Right atrium auricular region (tissue), 2 donors: ENCODE measurements at regions not wholly inside any gene's neighbourhood (a gene's known extent, or its start where the extent isn't known, plus 50 kb on each side); places are given as distances from the start of the nearest gene placed in this dataset.

Experiments used
- DNase-seq: peaks from one replicate; pipeline ENCODE4 v3.0.0-alpha.2; 2019; ENCODE audit warnings: low spot score
- H3K27ac ChIP-seq, 2 donors: fragments of 200-600 bp; sonication (generic); 1 replicate in 1 of 2; 2 replicates in 1 of 2; pipeline ENCODE4 v1.5.1; 2016 to 2019
- H3K27me3 ChIP-seq, 2 donors: fragments of 200-600 bp; sonication (generic); one replicate each; pipeline versions ENCODE4 v1.5.1 to v1.6.0; 2017 to 2019
- H3K36me3 ChIP-seq: fragments of 200-600 bp; sonication (generic); one replicate; pipeline ENCODE4 v1.5.1; 2016
- H3K4me1 ChIP-seq, 2 donors: fragments of 200-600 bp; sonication (generic); one replicate each; pipeline versions ENCODE4 v1.5.1 to v1.6.0; 2017 to 2019
- H3K4me3 ChIP-seq, 2 donors: fragments of 200-600 bp; sonication (generic); 1 replicate in 1 of 2; 2 replicates in 1 of 2; pipeline ENCODE4 v1.5.1; 2017 to 2019; ENCODE audit warnings: mild to moderate bottlenecking in 1 of 2, moderate library complexity in 1 of 2
- H3K9me3 ChIP-seq, 2 donors: fragments of 200-600 bp; sonication (generic); one replicate each; pipeline ENCODE4 v1.5.1; 2019
- TF ChIP-seq, protein P1 (sequence below), 2 donors: fragments of 200-600 bp; sonication (generic); IDR thresholded peaks; one replicate each; pipeline ENCODE4 v1.5.1; 2019; ENCODE audit warnings: antibody characterized with exemption in 2 of 2

DNA sequence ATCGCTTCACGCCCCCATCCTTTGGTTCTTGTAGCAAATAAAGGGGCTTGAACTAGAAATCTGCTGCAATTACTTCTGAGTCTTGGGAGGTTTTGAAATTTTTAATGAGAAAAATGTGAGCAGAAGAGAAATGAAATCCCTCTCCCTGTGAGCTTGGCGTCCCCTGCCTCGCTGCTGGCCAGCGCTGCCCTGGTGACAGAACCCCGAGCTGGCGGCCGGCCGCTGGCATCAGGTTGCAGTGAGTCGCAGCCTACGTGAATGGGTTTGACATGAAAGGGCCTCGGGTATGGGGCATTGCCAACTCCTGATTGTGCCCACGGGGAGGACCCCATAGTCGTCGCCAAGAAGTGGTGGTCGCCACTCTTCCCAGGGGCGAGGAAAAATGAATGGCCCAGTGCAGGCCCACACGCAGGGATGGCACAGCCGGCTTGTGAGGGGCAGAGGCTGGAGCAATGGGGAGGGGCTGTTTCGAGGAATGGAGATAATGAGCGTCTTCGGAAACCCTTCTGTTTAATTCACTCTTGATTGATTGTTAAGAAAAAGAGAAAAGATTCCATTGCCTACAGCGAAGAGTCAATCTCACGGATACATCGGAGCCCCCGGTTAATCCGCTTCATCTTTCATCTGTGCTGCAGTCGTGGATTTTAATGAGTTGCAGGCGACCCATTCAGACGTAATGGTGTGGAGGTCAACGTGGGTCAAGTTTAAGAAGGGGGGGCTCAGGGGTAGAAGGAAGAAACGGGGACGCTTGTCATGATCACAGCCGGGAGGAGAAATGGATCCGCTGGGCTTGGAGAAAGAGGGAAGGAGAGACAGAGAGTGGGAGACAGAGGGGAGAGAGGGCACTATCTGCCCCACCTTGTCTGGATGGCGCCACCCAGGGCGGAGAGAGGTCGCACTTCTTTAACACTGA lies 380.1 kb downstream of the THBS2 start:
- Histone ChIP-seq H3K27me3 (no peaks in the 10 kb centered on the region), H3K9me3 (no peaks in the 10 kb centered on the region), H3K27ac (no peak overlapping the region), H3K4me3 (no peak overlapping the region), H3K4me1 (no peaks in the 10 kb centered on the region), H3K36me3 (no peaks in the 10 kb centered on the region)
- DNase-seq, result no peak
- TF ChIP-seq, protein P1, sequence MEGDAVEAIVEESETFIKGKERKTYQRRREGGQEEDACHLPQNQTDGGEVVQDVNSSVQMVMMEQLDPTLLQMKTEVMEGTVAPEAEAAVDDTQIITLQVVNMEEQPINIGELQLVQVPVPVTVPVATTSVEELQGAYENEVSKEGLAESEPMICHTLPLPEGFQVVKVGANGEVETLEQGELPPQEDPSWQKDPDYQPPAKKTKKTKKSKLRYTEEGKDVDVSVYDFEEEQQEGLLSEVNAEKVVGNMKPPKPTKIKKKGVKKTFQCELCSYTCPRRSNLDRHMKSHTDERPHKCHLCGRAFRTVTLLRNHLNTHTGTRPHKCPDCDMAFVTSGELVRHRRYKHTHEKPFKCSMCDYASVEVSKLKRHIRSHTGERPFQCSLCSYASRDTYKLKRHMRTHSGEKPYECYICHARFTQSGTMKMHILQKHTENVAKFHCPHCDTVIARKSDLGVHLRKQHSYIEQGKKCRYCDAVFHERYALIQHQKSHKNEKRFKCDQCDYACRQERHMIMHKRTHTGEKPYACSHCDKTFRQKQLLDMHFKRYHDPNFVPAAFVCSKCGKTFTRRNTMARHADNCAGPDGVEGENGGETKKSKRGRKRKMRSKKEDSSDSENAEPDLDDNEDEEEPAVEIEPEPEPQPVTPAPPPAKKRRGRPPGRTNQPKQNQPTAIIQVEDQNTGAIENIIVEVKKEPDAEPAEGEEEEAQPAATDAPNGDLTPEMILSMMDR (IDR thresholded peaks at IDR 0.05), result no peak

DNA sequence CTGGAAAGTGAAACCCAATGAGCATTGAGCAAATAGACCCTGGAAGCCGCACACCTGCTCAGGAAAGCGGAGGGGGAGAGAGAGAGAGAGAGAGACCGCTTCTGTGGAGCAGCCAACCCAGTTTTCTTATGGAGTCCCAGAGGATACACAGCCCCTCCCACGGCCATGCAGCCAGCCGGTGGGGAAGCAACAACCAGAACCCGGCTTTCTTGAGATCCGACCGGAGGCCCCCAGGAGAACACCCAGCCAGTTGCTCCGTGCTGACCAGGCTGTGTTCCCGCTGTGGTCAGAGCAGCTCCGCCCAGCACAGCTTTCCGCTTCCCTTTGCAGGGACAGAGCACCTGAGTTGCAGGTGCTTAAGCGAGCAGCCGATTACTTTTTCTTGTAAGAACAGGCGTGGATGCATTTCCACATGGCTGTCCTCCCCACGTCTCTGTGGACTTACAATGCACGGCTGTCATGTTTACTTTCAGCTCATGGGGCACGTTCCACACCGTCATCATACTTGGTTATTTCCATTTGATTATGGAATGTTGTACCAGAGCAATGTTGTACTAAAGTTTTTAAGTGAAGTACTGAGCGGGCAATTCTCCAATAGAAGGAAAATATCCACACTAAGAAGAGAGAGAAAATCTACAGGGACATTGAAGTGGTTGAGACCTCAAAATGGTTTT lies 381.9 kb downstream of the THBS2 start:
- no peak overlapping the region for H3K4me3 ChIP-seq
- H3K27me3 ChIP-seq, result no peaks in the 10 kb centered on the region
- TF ChIP-seq, protein P1 (IDR thresholded peaks at IDR 0.05), result no peak
- H3K4me1 ChIP-seq, result no peaks in the 10 kb centered on the region
- no peak for DNase-seq
- H3K36me3 ChIP-seq, result no peaks in the 10 kb centered on the region
- no peak overlapping the region for H3K27ac ChIP-seq
- no peaks in the 10 kb centered on the region for H3K9me3 ChIP-seq

DNA sequence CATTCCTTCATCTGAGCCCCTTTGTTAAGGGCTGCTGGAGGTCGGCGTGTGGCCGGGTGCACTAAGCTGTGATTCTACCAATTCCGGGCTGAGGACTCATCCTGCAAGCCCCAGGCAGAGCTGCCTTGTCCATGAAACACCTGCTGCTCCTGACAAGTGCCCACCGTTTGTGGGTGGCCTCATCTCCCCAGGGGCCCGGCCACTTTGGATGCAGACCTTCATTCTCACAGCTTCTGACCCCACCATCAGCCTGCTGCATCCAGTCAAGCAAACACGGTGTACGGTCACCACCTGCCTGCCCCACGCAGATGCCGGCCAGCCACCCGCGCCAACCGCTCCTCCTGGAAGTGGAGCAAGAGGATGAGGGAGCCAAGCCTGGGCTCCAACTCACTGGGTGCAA lies 382.7 kb downstream of the THBS2 start:
- DNase-seq, result no peak
- H3K4me3 ChIP-seq, result no peak overlapping the region
- no peaks in the 10 kb centered on the region for H3K36me3 ChIP-seq
- no peaks in the 10 kb centered on the region for H3K9me3 ChIP-seq
- TF ChIP-seq, protein P1 (IDR thresholded peaks at IDR 0.05), result no peak
- H3K27me3 ChIP-seq, result no peaks in the 10 kb centered on the region
- no peaks in the 10 kb centered on the region for H3K4me1 ChIP-seq
- H3K27ac ChIP-seq, result no peak overlapping the region

DNA sequence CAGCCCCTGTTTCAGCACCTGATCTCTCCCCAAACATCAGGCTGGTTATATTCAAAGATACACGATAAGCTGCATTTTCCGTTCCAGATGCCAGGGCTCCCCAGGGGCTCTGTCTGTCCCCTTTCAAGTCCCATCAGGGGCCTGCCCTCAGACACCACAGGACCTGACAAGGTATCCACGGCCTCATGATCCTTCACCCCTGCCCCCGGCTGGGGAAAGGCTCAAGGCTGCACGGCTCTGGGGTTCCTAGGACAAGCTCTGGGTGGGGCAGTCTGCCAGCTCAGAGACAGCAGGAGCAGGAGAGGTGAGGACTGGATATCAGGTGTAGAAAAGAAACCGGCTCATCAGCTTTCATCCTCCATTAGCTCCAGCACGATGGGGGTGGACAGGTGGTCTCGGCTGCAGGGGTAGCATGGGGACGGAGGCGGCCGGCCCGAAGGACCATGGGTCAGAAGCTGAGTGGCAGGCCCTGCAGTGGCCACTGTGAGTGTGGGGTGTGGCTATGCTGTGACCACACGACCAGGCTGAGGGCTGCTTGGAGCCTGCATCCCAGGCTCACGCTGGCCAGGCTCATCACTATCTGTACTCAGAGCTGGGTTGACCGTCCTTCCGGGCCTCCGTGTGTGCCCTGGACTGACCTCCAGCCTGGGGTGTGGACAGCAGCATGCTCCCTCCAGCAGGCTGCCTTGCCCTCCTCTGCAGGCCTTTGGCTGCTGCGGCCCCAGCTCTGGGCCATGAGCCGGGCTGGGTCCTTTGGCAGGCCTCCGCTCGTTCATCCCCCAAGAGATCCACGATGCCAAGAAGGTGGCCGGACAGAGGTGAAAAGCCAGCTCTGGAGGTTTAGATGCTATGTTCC lies 386.2 kb downstream of the THBS2 start:
- DNase-seq, result no peak
- Histone ChIP-seq H3K4me1 (no peaks in the 10 kb centered on the region), H3K4me3 (no peak overlapping the region), H3K27me3 (no peaks in the 10 kb centered on the region), H3K9me3 (no peaks in the 10 kb centered on the region), H3K36me3 (no peaks in the 10 kb centered on the region), H3K27ac (no peak overlapping the region)
- TF ChIP-seq, protein P1 (IDR thresholded peaks at IDR 0.05), result no peak

DNA sequence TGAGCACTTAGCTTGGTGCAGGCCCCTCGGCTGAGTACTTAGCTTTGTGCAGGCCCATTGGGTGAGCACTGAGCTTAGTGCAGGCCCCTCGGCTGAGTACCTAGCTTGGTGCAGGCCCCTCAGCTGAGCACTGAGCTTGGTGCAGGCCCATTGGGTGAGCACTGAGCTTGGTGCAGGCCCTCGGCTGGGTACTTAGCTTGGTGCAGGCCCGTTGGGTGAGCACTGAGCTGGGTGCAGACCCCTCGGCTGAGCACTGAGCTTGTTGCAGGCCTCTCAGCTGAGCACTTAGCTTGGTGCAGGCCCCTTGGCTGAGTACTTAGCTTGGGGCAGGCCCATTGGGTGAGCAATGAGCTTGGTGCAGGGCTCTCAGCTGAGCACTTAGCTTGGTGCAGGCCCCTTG lies 387.1 kb downstream of the THBS2 start:
- no peaks in the 10 kb centered on the region for H3K9me3 ChIP-seq
- no peaks in the 10 kb centered on the region for H3K36me3 ChIP-seq
- H3K4me3 ChIP-seq, result no peak overlapping the region
- no peaks in the 10 kb centered on the region for H3K27me3 ChIP-seq
- TF ChIP-seq, protein P1 (IDR thresholded peaks at IDR 0.05), result no peak
- DNase-seq, result no peak
- H3K27ac ChIP-seq, result no peak overlapping the region
- H3K4me1 ChIP-seq, result no peaks in the 10 kb centered on the region
